Tibial nerve (tissue), 3 donors: ENCODE measurements at regions not wholly inside any gene's neighbourhood (a gene's known extent, or its start where the extent isn't known, plus 50 kb on each side); places are given as distances from the start of the nearest gene placed in this dataset.

Source experiments
- CTCF ChIP-seq, 5 experiments: fragments of 200-600 bp in 3 of 5; fragments of 450-650 bp in 2 of 5; sonication (generic) in 3 of 5; IDR thresholded peaks; one replicate each; pipeline ENCODE4 v1.5.1; 2016 to 2019; ENCODE audit warnings: antibody characterized with exemption in 5 of 5, mild to moderate bottlenecking in 3 of 5, moderate library complexity in 2 of 5
- POLR2A ChIP-seq, 2 donors: fragments of 450-650 bp; IDR thresholded peaks; one replicate each; pipeline ENCODE4 v1.6.1; 2017; ENCODE audit warnings: antibody characterized with exemption in 2 of 2, mild to moderate bottlenecking in 2 of 2, moderate library complexity in 2 of 2

GRCh38 chr14:49016381-49016780 is 569.8 kb downstream of the RPS29 start:
- TF ChIP-seq POLR2A (IDR thresholded peaks at IDR 0.05) (no peak), CTCF (IDR thresholded peaks at IDR 0.05) (no peak)
